ENCODE measurements at regions not wholly inside any gene's neighbourhood (a gene's known extent, or its start where the extent isn't known, plus 50 kb on each side); places are given as distances from the start of the nearest gene placed in this dataset.

GRCh38 chr19:20478936-20479335 lies 86.6 kb downstream of the ZNF737 start:
- H2AFZ ChIP-seq (ENCODE audit: low read length) = no peak overlapping the region
- H4K20me1 ChIP-seq (ENCODE audit: insufficient read depth, low read length, poor library complexity, severe bottlenecking) = no peaks in the 10 kb centered on the region
- H3K79me2 ChIP-seq (ENCODE audit: insufficient read depth, low read length) = no peaks in the 10 kb centered on the region
- no peak overlapping the region for H3K4me2 ChIP-seq (ENCODE audit: low read depth, low read length, poor library complexity, severe bottlenecking)
- H3K9me3 ChIP-seq (ENCODE audit: insufficient read depth, low read depth, low read length) = peaks cover 8% of the 10 kb centered on the region; the same call in 1 of the 2 replicates
- no peaks in the 10 kb centered on the region for H3K4me1 ChIP-seq (ENCODE audit: insufficient read depth, low read length, poor library complexity, severe bottlenecking)
- TF ChIP-seq CTCF (conservative IDR thresholded peaks at IDR 0.05; ENCODE audit: low read length) (no peak), EZH2phosphoT487 (IDR thresholded peaks at IDR 0.05; ENCODE audit: borderline replicate concordance) (no peak)
- no peaks in the 10 kb centered on the region for H3F3A ChIP-seq (ENCODE audit: low read depth)
- H3K9me2 ChIP-seq (replicated peaks; ENCODE audit: low read depth, low read length) = no peaks in the 10 kb centered on the region
- H3K4me3 ChIP-seq (ENCODE audit: low read length, poor library complexity, severe bottlenecking) = no peak overlapping the region
- H3K36me3 ChIP-seq (ENCODE audit: insufficient read depth, low read length) = no peaks in the 10 kb centered on the region
- no peak overlapping the region for H3K9ac ChIP-seq (ENCODE audit: low read depth, low read length, poor library complexity, severe bottlenecking)
- H3K27me3 ChIP-seq (ENCODE audit: insufficient read depth, low read length, poor library complexity, severe bottlenecking) = no peaks in the 10 kb centered on the region

- H3K4me2 ChIP-seq (ENCODE audit: low read depth, low read length, poor library complexity, severe bottlenecking) = no peak overlapping the region
- no peaks in the 10 kb centered on the region for H3K4me1 ChIP-seq (ENCODE audit: insufficient read depth, low read length, poor library complexity, severe bottlenecking)
- no peaks in the 10 kb centered on the region for H3K36me3 ChIP-seq (ENCODE audit: insufficient read depth, low read length)
- H3K9ac ChIP-seq (ENCODE audit: low read depth, low read length, poor library complexity, severe bottlenecking) = no peak overlapping the region
- TF ChIP-seq CTCF (conservative IDR thresholded peaks at IDR 0.05; ENCODE audit: low read length) (no peak), EZH2phosphoT487 (IDR thresholded peaks at IDR 0.05; ENCODE audit: borderline replicate concordance) (no peak)
- H3K4me3 ChIP-seq (ENCODE audit: low read length, poor library complexity, severe bottlenecking) = no peak overlapping the region
- H4K20me1 ChIP-seq (ENCODE audit: insufficient read depth, low read length, poor library complexity, severe bottlenecking) = no peaks in the 10 kb centered on the region
- H3K27me3 ChIP-seq (ENCODE audit: insufficient read depth, low read length, poor library complexity, severe bottlenecking) = no peaks in the 10 kb centered on the region
- H3K79me2 ChIP-seq (ENCODE audit: insufficient read depth, low read length) = no peaks in the 10 kb centered on the region
- no peaks in the 10 kb centered on the region for H3K9me2 ChIP-seq (replicated peaks; ENCODE audit: low read depth, low read length)
- H3F3A ChIP-seq (ENCODE audit: low read depth) = no peaks in the 10 kb centered on the region
- peaks cover 15% of the 10 kb centered on the region; the same call in 1 of the 2 replicates for H3K9me3 ChIP-seq (ENCODE audit: insufficient read depth, low read depth, low read length)
- no peak overlapping the region for H2AFZ ChIP-seq (ENCODE audit: low read length)
Measured at GRCh38 chr19:20472854-20473253, 92.7 kb downstream of the ZNF737 start.

- H3K27me3 ChIP-seq (ENCODE audit: insufficient read depth, low read length, poor library complexity, severe bottlenecking) = no peaks in the 10 kb centered on the region
- H3K36me3 ChIP-seq (ENCODE audit: insufficient read depth, low read length) = no peaks in the 10 kb centered on the region
- TF ChIP-seq EZH2phosphoT487 (IDR thresholded peaks at IDR 0.05; ENCODE audit: borderline replicate concordance) (no peak), CTCF (conservative IDR thresholded peaks at IDR 0.05; ENCODE audit: low read length) (no peak)
- H3K4me2 ChIP-seq (ENCODE audit: low read depth, low read length, poor library complexity, severe bottlenecking) = no peak overlapping the region
- H3K9me2 ChIP-seq (replicated peaks; ENCODE audit: low read depth, low read length) = no peaks in the 10 kb centered on the region
- no peaks in the 10 kb centered on the region for H3K79me2 ChIP-seq (ENCODE audit: insufficient read depth, low read length)
- peaks cover 15% of the 10 kb centered on the region; the same call in 1 of the 2 replicates for H3K9me3 ChIP-seq (ENCODE audit: insufficient read depth, low read depth, low read length)
- H3K4me3 ChIP-seq (ENCODE audit: low read length, poor library complexity, severe bottlenecking) = no peak overlapping the region
- no peaks in the 10 kb centered on the region for H4K20me1 ChIP-seq (ENCODE audit: insufficient read depth, low read length, poor library complexity, severe bottlenecking)
- H3F3A ChIP-seq (ENCODE audit: low read depth) = no peaks in the 10 kb centered on the region
- no peaks in the 10 kb centered on the region for H3K4me1 ChIP-seq (ENCODE audit: insufficient read depth, low read length, poor library complexity, severe bottlenecking)
- no peak overlapping the region for H2AFZ ChIP-seq (ENCODE audit: low read length)
- H3K9ac ChIP-seq (ENCODE audit: low read depth, low read length, poor library complexity, severe bottlenecking) = no peak overlapping the region
Measured at GRCh38 chr19:20471431-20471830, 94.2 kb downstream of the ZNF737 start.

Measured in Loucy (cell line).